Activated CD8-positive, alpha-beta T cell treated with anti-CD3 and anti-CD28 coated beads, Interleukin-2, amount 10 ng/mL, durations not matched to agents 7 days and 5 days (primary cell): ENCODE measurements at regions not wholly inside any gene's neighbourhood (a gene's known extent, or its start where the extent isn't known, plus 50 kb on each side); places are given as distances from the start of the nearest gene placed in this dataset.

ENCODE experiments used
- ATAC-seq: fragments of 150-1000 bp; cut with Tn5 transposase; one replicate; pipeline ENCODE4 v1.10.0; 2021; ENCODE audit warnings: moderate library complexity
- CTCF ChIA-PET: fragments of 350-600 bp; sonication (Branson Sonifier 250); formaldehyde crosslinking; loops from one replicate; lab custom pipeline; 2021; ENCODE audit warnings: antibody characterized with exemption; lab: Charles Lee
- POLR2A ChIA-PET: fragments of 350-600 bp; sonication (Branson Sonifier 250); formaldehyde crosslinking; loops from one replicate; lab custom pipeline; 2021; ENCODE audit warnings: antibody characterized with exemption; lab: Charles Lee
- DNase-seq: peaks from one replicate; pipeline ENCODE4 v3.0.0-alpha.2; 2020
- H3K27ac Mint-ChIP-seq: one replicate; pipeline ENCODE4 v1.8.0; 2021; ENCODE audit warnings: mild to moderate bottlenecking, mixed read lengths
- H3K27me3 Mint-ChIP-seq: one replicate; pipeline ENCODE4 v1.8.0; 2021; ENCODE audit warnings: low read depth, mixed read lengths
- H3K36me3 Mint-ChIP-seq: one replicate; pipeline ENCODE4 v1.8.0; 2021; ENCODE audit warnings: low read depth, mixed read lengths
- H3K4me1 Mint-ChIP-seq: one replicate; pipeline ENCODE4 v1.8.0; 2021; ENCODE audit warnings: low read depth, mixed read lengths
- H3K4me3 Mint-ChIP-seq: one replicate; pipeline ENCODE4 v1.8.0; 2021; ENCODE audit warnings: mild to moderate bottlenecking, mixed read lengths
- H3K9me3 Mint-ChIP-seq: one replicate; pipeline ENCODE4 v1.8.0; 2022; ENCODE audit warnings: mixed read lengths; ENCODE audit not compliant: insufficient read depth

DNA sequence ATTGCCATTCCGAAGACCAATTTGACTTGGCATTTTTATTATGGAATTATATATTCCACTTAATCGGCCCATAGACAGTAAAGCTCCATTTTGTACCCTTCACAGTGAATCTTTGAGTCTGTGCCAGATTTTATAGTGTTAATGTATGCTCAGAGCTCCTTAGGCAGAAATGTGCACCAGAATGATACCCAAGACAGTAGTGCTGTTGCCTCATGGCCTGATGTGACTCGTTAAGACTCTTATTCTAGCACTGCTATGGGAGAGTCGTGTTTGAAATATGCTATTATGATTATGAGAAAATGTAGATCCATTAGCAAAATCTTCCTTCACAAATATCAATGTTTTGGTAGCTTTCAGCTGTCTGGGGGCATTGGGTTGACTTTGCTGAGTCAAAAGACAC lies 209.8 kb upstream of the RAG2 start:
- ChIA-PET POLR2A (no interaction called here), CTCF (no interaction called here)
- H3K4me1 Mint-ChIP-seq, result no peaks in the 10 kb centered on the region
- H3K9me3 Mint-ChIP-seq, result no peaks in the 10 kb centered on the region
- no peak overlapping the region for H3K4me3 Mint-ChIP-seq
- H3K36me3 Mint-ChIP-seq, result no peaks in the 10 kb centered on the region
- H3K27me3 Mint-ChIP-seq, result no peaks in the 10 kb centered on the region
- H3K27ac Mint-ChIP-seq, result no peak overlapping the region
- no peak for DNase-seq
- ATAC-seq, result no peak

DNA sequence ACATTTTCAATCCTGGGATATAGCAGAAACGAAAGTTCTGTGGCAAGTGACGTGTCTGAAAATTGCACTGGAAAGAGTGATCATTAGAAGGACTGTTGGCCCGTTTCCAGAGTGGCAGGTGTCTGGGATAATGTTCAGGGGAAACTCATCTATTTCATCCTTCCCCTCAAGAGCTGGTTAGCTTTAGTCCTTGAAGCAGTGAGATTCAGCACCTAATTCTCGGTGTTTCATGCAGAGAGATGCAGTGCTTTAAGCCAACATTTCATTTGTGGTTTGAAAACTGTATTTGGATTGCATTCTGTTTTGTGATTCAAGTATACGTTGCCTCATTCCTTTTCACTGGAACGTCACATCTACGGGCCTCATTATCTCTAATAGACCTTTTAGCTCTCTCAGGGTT lies 205.0 kb upstream of the RAG2 start:
- H3K36me3 Mint-ChIP-seq, result no peaks in the 10 kb centered on the region
- no peak overlapping the region for H3K27ac Mint-ChIP-seq
- DNase-seq (no peak), ATAC-seq (no peak)
- H3K9me3 Mint-ChIP-seq, result no peaks in the 10 kb centered on the region
- no peaks in the 10 kb centered on the region for H3K4me1 Mint-ChIP-seq
- POLR2A ChIA-PET, result no interaction called here
- CTCF ChIA-PET, result no interaction called here
- no peaks in the 10 kb centered on the region for H3K27me3 Mint-ChIP-seq
- H3K4me3 Mint-ChIP-seq, result no peak overlapping the region

DNA sequence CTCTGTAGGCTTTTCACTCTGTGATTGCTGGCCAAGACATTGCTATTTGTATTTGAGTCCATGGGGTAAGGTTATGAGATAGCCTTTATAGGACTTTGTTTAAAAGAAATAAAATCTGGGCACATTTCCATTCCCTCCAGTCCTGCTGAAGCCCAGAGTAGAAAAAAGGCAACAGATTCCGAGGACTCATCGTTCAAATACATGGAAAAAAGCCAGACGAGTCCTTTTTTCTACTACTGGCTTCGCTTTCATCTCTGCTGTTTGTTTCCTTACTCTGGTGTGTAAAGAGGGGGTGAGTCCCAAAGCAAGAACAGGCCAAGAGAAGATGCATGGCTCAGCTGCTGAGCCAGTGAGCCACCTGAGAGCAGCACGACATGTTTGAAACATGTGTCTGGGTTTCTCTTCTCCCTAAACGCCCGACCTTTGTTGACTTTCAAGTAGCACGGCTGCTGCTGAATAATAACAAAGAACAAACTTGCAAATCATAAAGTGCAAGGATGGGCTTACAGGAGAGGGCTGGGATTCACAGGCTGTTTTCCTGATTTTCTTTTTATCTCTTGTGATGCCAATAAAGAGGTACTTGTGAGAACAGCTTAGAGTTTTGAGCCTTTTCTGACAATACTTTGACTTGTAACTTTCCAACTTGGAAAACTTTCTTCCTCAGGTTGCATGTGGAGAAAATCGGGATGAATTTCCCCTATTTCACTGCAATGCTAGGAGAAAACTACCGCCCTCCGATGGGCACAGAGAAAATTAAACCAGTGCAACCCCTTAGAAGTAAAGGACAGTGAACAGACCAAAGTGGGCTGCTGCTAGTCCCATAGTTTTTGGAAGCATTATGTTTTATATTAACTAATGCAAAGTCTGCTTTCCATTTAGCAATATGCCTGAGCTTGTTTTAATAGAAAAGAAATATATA lies 195.2 kb upstream of the RAG2 start:
- Mint-ChIP-seq H3K27me3 (peaks cover 6% of the 10 kb centered on the region), H3K36me3 (no peaks in the 10 kb centered on the region), H3K27ac (no peak overlapping the region), H3K4me3 (no peak overlapping the region), H3K4me1 (no peaks in the 10 kb centered on the region), H3K9me3 (no peaks in the 10 kb centered on the region)
- DNase-seq (no peak), ATAC-seq (no peak)
- ChIA-PET CTCF (no interaction called here), POLR2A (no interaction called here)

DNA sequence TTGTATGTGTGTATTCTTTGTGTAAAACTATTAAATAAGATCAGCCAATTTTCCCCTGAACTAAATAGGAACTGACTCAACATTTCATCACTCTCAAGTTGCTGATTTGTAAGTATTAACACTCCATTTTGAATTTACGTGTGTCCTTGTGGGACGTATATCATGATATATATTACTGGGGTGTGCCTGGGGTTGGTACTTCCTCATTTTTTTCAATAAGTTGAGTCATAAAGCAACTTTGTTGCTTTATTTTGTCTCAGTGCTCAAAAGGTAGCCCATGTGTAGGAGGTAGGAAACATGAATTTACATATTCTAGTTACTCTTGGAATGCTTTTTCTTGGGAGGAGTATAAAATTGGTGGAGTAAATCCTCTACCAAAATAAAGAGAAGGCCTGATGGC lies 193.9 kb upstream of the RAG2 start:
- DNase-seq, result no peak
- no peaks in the 10 kb centered on the region for H3K4me1 Mint-ChIP-seq
- H3K27ac Mint-ChIP-seq, result no peak overlapping the region
- H3K36me3 Mint-ChIP-seq, result no peaks in the 10 kb centered on the region
- CTCF ChIA-PET, result no interaction called here
- H3K27me3 Mint-ChIP-seq, result peaks cover 6% of the 10 kb centered on the region
- H3K4me3 Mint-ChIP-seq, result no peak overlapping the region
- POLR2A ChIA-PET, result no interaction called here
- H3K9me3 Mint-ChIP-seq, result no peaks in the 10 kb centered on the region
- no peak for ATAC-seq

DNA sequence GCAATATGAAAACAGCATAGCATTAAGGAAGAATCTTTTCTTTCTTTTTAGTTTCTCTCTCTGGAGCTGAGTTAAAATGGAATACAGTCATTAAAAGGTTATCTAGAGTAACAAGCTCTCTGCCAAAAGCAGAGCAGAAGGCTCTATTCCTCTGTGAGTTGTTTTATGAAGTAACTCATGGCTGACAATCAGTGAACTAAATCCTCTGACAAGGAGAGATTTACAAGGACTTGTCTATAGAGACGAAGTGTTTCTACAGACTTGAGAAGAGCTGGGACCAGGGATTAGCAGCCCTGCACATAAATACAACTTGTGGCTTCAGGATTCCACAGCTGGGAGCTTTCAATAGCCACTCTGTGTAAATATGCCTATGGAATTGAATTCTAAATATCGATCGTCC lies 192.5 kb upstream of the RAG2 start:
- H3K9me3 Mint-ChIP-seq, result no peaks in the 10 kb centered on the region
- H3K27ac Mint-ChIP-seq, result no peak overlapping the region
- CTCF ChIA-PET, result no interaction called here
- H3K4me3 Mint-ChIP-seq, result no peak overlapping the region
- POLR2A ChIA-PET, result no interaction called here
- no peak for DNase-seq
- no peak for ATAC-seq
- H3K27me3 Mint-ChIP-seq, result peaks cover 6% of the 10 kb centered on the region
- H3K36me3 Mint-ChIP-seq, result no peaks in the 10 kb centered on the region
- no peaks in the 10 kb centered on the region for H3K4me1 Mint-ChIP-seq

DNA sequence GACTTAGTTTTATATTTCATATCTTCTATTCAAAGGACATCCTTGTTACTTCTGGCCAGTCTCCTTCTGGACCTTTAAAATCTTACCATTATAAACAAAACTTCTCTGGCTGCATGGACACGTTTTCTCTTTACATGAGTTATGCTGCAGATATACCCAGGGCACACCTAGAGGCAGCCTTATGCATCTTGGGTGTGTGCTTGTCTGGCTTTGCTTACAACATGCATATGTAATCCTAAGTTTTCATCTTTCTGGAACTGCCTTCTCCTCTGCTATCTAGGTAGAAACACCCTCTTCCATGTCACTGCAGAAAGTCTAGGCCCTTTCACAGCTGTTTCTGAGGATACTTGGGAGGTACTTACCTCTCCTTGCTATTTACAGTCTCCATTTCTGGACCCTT lies 185.8 kb upstream of the RAG2 start:
- H3K27ac Mint-ChIP-seq, result no peak overlapping the region
- H3K27me3 Mint-ChIP-seq, result peaks cover 3% of the 10 kb centered on the region
- CTCF ChIA-PET, result no interaction called here
- H3K36me3 Mint-ChIP-seq, result no peaks in the 10 kb centered on the region
- POLR2A ChIA-PET, result no interaction called here
- DNase-seq, result no peak
- ATAC-seq, result no peak
- no peaks in the 10 kb centered on the region for H3K9me3 Mint-ChIP-seq
- no peaks in the 10 kb centered on the region for H3K4me1 Mint-ChIP-seq
- H3K4me3 Mint-ChIP-seq, result no peak overlapping the region

DNA sequence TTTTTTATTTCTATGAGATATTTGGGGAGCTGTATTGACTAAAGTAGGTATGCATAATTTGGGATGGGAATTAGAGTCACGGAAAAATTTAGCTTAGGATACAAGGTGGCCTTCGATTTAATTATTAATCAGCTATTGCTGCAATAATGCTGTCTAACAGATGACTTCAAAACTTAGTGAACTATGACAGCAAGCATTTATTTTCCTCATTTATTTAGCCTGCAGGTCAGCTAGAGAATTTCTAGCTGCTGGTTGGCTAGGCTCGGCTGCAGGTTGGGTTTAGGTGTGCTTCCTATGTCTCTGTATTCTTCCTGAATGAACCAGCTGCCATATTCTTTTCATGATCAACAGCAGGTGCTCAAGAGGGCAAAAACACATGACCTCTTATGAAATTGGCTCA lies 181.8 kb upstream of the RAG2 start:
- H3K4me3 Mint-ChIP-seq, result no peak overlapping the region
- no peaks in the 10 kb centered on the region for H3K9me3 Mint-ChIP-seq
- H3K4me1 Mint-ChIP-seq, result no peaks in the 10 kb centered on the region
- ChIA-PET CTCF (no interaction called here), POLR2A (no interaction called here)
- ATAC-seq, result no peak
- H3K27ac Mint-ChIP-seq, result no peak overlapping the region
- H3K36me3 Mint-ChIP-seq, result no peaks in the 10 kb centered on the region
- H3K27me3 Mint-ChIP-seq, result peaks cover 5% of the 10 kb centered on the region
- DNase-seq, result no peak

DNA sequence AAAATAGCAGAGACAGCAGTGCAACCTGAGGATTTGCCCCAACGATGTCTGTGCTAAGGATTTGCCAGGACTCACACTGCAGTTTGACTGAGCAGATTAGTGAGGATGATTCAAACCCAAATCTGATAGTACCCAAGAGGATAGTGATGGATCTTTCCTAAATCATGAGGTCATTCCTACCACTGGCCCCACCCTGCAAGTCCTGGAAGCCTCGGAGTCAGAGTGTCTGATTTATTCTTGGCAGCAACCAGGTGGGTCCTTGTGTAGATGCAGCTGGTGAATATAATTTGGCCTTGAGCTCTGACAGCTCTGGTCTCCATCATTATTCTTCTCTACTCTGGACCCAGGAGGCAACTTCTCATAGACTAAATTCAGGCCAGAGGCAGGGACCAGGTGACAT lies 179.3 kb upstream of the RAG2 start:
- no peaks in the 10 kb centered on the region for H3K9me3 Mint-ChIP-seq
- H3K27ac Mint-ChIP-seq, result no peak overlapping the region
- DNase-seq (no peak), ATAC-seq (no peak)
- ChIA-PET POLR2A (no interaction called here), CTCF (no interaction called here)
- H3K27me3 Mint-ChIP-seq, result peaks cover 5% of the 10 kb centered on the region
- H3K36me3 Mint-ChIP-seq, result no peaks in the 10 kb centered on the region
- no peaks in the 10 kb centered on the region for H3K4me1 Mint-ChIP-seq
- no peak overlapping the region for H3K4me3 Mint-ChIP-seq

DNA sequence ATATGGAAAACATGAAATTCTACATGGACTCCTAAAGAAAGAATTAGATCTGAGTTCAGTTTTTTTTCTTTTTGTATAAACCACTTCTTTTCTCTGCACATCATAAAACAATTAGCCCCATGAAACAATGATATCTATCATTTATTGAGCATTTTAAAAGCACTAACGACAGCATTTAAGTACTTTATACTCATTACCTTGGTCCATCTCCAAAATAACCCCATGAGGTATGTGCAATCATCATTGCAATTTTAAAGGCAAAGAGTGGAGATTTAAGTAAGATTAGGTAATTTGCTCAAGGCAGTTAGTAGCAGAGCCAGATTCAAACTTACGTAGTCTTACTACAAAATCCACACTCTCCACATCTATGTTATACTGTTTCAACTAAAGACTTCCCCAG lies 177.7 kb upstream of the RAG2 start:
- H3K4me1 Mint-ChIP-seq, result no peaks in the 10 kb centered on the region
- POLR2A ChIA-PET, result no interaction called here
- H3K36me3 Mint-ChIP-seq, result no peaks in the 10 kb centered on the region
- H3K27me3 Mint-ChIP-seq, result peaks cover 2% of the 10 kb centered on the region
- CTCF ChIA-PET, result no interaction called here
- no peaks in the 10 kb centered on the region for H3K9me3 Mint-ChIP-seq
- DNase-seq (no peak), ATAC-seq (no peak)
- no peak overlapping the region for H3K4me3 Mint-ChIP-seq
- H3K27ac Mint-ChIP-seq, result no peak overlapping the region

DNA sequence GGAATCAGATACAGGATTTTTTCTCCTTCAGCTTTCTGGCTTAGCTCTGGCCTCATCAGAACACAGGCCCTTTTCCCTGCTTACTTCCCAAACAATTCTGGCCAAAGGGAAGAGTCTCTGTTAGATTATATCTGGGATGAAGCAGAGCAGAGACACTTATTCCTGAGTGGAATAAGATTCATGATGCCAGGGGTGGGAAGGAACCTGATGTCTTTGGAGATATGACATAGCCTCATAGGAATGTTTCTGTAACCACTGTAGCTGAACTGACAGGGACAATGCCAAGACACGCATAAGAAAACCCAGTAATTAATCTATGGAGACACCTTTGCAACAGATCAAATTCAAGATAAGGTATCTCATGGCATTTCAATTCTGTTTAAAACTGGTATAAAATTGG lies 177.1 kb upstream of the RAG2 start:
- Mint-ChIP-seq H3K27ac (no peak overlapping the region), H3K4me3 (no peak overlapping the region), H3K9me3 (no peaks in the 10 kb centered on the region), H3K27me3 (peaks cover 2% of the 10 kb centered on the region), H3K4me1 (no peaks in the 10 kb centered on the region), H3K36me3 (no peaks in the 10 kb centered on the region)
- CTCF ChIA-PET, result no interaction called here
- ATAC-seq, result no peak
- POLR2A ChIA-PET, result no interaction called here
- DNase-seq, result no peak

DNA sequence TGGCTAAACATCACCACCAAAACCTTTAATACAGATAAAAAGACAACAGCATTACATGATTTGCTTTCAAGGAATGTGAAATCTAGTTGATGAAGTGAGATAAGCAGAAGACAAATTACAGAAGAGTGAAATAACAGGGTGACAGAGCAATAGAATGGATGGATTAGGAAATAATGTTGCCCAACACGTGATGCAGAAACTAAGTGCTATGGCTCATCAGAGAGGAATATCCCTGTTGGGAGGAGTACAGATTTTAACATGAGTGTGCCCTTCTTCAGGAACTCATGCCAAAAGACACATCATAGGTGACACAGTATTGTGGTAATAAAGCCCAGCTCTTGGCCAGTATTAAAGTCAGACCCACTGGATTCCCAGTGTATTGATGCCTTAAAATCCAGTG lies 176.6 kb upstream of the RAG2 start:
- Mint-ChIP-seq H3K27ac (no peak overlapping the region), H3K4me3 (no peak overlapping the region), H3K4me1 (no peaks in the 10 kb centered on the region), H3K9me3 (no peaks in the 10 kb centered on the region), H3K27me3 (peaks cover 2% of the 10 kb centered on the region), H3K36me3 (no peaks in the 10 kb centered on the region)
- ChIA-PET CTCF (no interaction called here), POLR2A (no interaction called here)
- no peak for DNase-seq
- ATAC-seq, result no peak

DNA sequence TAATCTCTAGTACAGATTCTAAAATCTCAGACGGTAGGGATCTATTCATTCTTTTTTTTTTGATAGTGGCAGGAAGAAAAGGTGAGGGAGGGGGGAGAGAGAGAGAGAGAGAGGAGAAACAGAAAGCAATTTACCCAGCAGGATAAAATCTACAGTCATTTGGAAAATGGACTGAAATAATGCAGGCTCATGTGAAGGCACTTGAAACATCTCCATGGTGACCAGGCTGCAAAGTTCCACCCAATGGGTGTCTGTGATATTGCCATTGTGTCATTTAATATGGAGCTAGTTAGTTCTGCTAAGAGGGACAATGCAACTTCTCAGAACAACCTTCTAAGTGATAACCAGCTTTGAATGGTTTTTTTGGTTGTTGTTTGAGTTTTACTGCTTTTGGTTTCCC lies 165.2 kb upstream of the RAG2 start:
- Mint-ChIP-seq H3K9me3 (no peaks in the 10 kb centered on the region), H3K27me3 (no peaks in the 10 kb centered on the region), H3K4me3 (no peak overlapping the region), H3K4me1 (no peaks in the 10 kb centered on the region), H3K36me3 (no peaks in the 10 kb centered on the region), H3K27ac (no peak overlapping the region)
- DNase-seq, result no peak
- CTCF ChIA-PET, result interaction anchor here (1.9 kb wide), 1 partner anchor 16 kb away, joined by 9 read pairs; no protein-coding TSS in a partner anchor
- no peak for ATAC-seq
- POLR2A ChIA-PET, result no interaction called here

DNA sequence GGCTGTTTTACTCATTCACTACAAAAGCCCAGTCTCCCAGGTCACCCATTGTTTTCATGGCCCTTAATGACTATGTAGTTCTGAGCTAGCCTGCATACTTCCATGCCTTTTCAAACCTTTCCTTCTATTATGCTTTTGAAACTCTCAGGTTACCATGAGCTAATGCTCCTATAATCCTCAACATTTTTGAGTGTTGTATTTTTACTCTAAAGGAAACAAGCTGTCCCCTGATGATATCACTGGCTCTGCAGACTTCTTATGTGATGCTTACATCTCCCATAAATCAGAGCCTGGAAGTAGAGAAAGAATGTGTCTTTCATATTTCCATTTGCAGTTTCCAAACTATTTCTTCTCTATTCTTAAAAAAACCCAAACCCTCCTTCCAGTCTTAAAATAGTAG lies 159.0 kb upstream of the RAG2 start:
- Mint-ChIP-seq H3K36me3 (no peaks in the 10 kb centered on the region), H3K9me3 (no peaks in the 10 kb centered on the region), H3K27ac (no peak overlapping the region), H3K4me1 (no peaks in the 10 kb centered on the region), H3K4me3 (no peak overlapping the region), H3K27me3 (peaks cover 4% of the 10 kb centered on the region)
- ATAC-seq, result no peak
- ChIA-PET POLR2A (no interaction called here), CTCF (interaction anchor here (3.6 kb wide), 1 partner anchor 10 kb away, joined by 11 read pairs; no protein-coding TSS in a partner anchor)
- no peak for DNase-seq
